ENCODE measurements at regions not wholly inside any gene's neighbourhood (a gene's known extent, or its start where the extent isn't known, plus 50 kb on each side); places are given as distances from the start of the nearest gene placed in this dataset.

DNA sequence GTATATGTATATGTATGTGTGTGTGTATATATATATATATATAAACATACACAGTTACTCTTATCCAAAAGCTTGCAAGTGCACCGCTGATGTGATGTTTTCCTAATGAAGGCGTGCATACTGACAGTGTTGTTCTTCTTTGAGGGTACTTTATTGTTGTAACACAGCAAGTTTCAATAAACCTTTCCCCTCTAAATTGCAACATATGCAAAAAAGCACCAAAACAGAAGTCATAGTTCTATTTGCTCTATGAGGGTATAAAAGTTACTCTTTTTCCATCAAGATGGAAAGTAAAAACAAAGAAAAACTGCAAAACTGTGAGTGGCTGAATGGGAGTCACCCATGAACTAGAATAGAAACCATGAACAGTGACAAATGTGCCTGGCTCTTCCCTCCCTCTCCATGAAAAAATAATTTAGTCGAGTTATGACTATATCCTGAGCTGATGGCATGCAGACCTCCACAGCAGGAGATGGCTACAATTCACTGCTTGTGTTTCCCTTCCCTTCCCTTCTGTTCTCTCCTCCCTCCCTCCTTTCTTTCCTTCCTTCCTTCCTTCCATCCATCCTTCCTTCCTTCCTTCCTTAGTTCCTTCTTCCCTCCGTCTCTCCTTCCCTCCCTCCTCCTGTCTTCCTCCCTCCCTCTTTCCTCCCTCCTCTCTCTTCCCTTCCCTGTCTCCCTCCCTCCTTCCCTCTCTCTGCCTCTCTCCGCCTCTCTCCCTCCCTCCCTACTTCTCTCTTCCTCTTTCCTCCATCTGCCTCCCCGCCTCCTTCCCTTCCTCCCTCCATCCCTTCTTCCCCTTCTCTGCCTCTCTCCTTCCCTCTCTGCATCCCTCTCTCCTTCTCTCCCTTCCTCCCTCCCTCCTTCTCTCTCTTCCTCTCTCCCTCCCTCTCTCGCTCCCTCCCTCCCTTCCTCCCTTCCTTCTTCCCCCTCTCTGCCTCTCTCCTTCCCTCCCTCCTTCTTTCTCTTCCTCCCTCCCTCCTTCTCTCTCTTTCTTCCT lies 220.7 kb upstream of the POU3F1 start:
- TF ChIP-seq SUZ12 (IDR thresholded peaks at IDR 0.05; ENCODE audit: extremely low read depth, insufficient read depth, insufficient read length) (no peak), ZNF274 (IDR thresholded peaks at IDR 0.05; ENCODE audit: low read depth, low read length) (no peak), YY1 (IDR thresholded peaks at IDR 0.05; ENCODE audit: insufficient read depth, insufficient read length) (no peak)
